COR-L47 (cell line): ENCODE measurements at regions not wholly inside any gene's neighbourhood (a gene's known extent, or its start where the extent isn't known, plus 50 kb on each side); places are given as distances from the start of the nearest gene placed in this dataset.

Experiments
- DNase-seq: peaks from one replicate; lab custom pipeline; 2025; lab: John Stamatoyannopoulos, UW

DNA sequence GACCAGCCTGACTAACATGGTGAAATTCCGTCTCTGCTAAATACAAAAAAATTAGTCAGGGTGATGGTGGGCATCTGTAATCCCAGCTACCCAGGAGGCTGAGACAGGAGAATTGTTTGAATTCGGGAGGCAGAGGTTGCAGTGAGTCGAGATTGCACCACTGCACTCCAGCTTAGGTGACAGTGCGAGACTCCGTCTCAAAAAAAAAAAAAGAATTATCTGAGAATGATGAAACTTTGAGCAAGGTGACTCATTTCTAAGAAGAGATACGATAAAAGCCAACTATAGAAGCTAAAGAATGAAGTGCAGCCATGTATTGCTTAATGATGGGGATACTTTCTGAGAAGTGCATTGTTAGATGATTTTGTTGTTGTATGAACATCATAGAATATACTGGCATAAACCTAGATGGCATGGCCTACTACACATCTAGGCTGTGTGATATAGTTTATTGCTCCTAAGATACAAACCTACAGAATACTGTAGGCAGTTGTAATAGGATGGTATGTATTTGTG lies 64.7 kb downstream of the SNRPE start:
- no peak for DNase-seq

DNA sequence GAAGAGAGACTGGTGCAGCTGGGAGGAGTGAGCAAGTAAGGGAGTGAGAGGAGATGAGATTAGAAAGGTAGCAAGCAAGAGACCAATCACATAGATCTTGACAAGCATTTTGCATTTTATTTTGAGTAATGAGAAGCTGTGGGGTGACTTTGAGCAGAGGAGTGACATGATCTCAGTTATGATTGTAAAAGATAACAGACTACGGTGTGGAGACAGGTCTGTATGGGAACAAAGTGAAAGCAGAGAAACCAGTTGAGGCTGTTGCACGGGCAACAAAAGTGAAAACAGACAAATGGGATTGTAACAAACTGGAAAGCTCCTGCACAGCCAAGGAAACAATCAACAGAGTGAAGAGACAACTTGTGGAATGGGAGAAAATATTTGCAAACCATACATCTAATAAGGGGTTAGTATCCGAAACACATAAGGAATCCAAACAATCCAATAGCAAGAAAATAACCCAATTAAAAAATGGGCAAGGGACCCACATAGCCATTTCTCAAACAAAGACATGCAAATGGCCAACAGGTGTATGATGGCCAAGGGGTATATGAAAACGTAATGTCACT lies 68.4 kb downstream of the SNRPE start:
- DNase-seq, result no peak

GRCh38 chr1:203930342-203930741 lies 68.9 kb downstream of the SNRPE start:
- DNase-seq, result no peak

- no peak for DNase-seq
Observed at GRCh38 chr1:203931953-203932352, 70.6 kb downstream of the SNRPE start.

- no peak for DNase-seq
Observed at GRCh38 chr1:203932556-203932955, 71.2 kb downstream of the SNRPE start.

GRCh38 chr1:203934027-203934426 lies 72.6 kb downstream of the SNRPE start:
- no peak for DNase-seq

- no peak for DNase-seq
Observed at GRCh38 chr1:203934651-203935050, 73.3 kb downstream of the SNRPE start.

DNA sequence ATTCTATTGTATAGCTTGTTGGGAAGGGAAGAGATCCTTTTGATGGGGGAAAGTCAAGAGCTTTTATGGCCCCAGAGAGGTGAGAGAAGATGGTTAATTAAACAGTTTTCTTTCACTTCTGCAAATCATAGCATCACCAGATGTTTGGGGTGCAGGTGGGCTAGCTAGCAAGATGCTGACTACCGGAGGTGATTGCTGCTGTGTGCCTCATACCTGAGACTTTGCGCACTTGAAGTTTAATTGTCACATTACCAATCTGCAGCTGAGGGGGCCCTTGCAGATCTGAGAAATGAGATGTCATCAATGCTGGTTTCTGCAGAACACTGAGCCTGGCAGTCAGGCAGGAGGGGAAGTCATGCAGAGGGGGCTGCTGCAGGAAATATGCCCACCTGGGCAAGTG lies 73.9 kb downstream of the SNRPE start:
- no peak for DNase-seq

- DNase-seq, result no peak
Observed at GRCh38 chr1:203937678-203938330, 76.4 kb downstream of the SNRPE start.

- DNase-seq, result no peak
Observed at GRCh38 chr1:203944651-203945404, 83.4 kb downstream of the SNRPE start.

- no peak for DNase-seq
Observed at GRCh38 chr1:203954293-203954692, 92.9 kb downstream of the SNRPE start.

DNA sequence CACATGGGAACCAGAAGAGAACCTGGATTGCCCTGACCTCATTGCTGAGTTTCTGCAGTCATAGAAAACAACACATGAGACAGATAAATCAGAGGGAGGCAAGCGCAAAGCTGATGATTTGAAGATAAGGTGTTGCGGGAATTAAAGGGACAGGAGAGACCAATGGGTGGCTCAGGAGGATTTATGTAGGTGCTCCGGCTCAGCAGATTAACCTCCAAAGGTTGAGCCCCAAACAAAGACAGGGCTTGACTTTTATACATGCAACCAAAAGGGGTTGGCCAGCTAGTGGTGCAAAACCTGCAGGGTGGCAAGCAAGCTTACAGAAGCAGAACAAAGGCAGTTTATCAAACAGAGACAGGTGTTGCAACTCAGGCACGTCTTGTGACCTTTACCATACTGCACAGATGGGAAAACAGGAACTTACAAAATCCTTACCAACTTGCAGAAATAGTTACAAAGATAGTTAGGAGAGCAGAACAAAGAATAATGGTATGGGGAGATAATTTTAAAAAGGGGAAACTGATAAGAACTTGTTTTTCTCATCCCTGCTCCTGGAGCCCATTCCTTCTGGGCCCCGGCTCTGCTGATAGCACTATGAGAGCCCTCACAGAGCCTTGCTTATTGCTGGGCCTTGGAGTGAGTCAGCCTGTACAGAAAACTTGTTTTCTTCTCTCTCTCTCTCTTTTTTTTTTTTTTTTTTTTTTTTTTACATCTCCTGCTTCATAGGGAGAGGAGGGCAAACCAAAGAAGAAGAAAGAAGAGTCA lies 93.6 kb downstream of the SNRPE start:
- DNase-seq, result no peak

DNA sequence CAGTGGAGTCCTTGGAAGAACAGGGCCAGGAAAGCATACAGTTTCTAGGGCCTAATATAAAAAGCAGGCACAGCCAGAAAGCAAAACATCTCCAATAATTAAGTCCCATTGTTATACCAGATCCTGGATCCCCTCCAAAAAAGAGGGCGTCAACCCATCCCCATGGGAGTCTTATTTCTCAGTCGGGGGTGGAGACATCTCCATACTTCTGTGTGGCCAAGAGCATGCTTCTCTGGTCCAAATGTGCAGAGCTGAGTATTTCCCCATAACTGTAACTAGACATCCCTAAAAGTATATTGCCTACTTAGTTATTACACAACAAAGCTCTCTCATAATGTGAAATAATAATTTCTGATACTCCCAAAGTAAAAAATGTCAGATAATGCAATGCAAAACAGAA lies 104.2 kb upstream of the SOX13 start:
- DNase-seq, result peak; percentile 32

DNA sequence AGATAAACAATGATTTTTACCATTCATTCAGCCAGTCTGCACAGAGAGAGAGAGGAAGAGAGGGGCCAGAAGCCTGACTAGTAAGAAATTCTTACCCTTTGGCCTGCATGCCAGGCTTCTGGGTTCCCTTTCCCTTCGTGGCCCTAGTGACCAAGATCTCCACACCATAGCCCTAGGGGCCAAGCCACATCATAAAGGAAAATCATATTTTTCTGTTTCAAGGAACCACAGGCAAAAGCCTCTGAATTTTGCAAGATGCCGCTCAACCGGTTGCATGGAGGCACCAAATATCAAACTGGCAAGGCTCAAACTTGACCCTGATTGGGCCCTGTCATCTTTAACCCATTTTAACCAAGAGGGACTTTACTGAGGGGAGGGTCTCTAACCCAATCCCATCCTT lies 103.1 kb upstream of the SOX13 start:
- no peak for DNase-seq

DNA sequence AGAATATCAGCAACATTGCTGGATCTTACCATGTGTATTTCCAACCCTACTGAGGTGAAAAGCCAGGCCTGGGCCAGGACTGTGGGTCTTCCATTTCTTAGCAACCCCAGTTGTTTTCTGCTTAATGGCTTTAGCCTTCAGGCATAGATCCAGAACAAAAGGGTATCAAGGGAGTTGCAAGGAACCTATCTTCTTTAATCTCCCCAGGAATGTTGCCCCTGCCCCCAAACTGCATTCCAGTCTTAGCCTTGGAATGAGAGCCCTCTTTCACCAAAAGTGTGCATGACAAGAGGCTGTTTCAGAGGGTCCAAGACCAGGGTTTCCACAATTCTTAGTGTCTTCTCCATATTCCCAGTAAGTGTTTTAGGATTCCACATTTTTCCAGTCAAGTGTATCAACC lies 87.9 kb upstream of the SOX13 start:
- no peak for DNase-seq

DNA sequence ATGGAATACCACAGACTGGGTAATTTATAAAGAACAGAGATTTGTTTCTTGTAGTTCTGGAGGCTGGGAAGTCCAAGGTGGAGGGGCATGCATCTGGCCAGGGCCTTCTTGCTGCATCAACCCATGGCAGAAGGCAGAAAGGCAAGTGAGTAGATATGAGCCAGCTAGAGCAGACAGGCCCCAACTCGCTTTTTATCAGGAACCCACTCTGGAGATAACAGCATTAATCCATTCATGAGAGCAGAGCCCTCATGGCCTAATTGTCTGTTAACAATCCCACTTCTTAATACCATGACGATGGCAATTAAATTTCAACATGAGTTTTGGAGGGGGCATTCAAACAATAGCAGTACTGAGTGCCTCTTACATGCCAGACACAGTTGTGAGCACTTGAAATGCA lies 87.2 kb upstream of the SOX13 start:
- DNase-seq, result no peak

GRCh38 chr1:203986887-203987461 lies 85.9 kb upstream of the SOX13 start:
- DNase-seq, result no peak

DNA sequence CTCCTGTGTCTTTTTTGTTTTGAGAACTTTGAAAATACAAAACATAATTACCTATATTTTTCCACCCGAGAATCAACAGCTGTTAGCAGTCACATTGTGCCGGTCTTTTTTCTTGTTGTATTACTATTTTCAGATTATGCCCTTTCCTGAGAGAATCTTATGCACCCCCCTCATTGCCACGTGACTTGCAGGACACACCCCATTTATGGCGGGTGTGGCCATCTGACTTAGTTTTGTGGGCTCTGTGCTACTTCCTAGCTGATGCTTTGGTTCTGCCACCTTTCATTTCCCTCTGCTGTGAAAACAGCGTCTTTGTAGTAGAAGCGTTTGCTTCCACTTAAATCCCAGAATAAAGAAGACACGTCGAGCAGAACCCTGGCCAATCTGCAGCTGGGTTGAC lies 82.8 kb upstream of the SOX13 start:
- DNase-seq, result no peak

DNA sequence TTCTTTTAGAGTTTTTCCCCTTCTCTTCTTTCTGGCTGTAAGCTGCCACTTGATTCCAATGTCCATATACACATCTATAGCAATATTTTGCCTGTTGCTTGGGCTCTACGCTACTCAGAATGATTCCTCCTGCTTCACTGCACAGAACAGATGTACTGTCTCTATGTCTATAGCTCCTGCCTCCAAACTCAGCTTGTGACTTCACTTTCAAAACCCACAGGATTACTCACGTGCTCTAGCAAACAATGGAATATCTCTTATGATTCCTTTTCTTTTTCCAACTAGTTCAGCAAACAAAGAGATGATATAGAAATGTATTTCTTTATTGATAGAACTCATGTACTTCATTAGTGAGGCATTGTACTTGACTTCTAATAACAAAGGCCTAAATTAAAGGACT lies 80.5 kb upstream of the SOX13 start:
- DNase-seq, result no peak

DNA sequence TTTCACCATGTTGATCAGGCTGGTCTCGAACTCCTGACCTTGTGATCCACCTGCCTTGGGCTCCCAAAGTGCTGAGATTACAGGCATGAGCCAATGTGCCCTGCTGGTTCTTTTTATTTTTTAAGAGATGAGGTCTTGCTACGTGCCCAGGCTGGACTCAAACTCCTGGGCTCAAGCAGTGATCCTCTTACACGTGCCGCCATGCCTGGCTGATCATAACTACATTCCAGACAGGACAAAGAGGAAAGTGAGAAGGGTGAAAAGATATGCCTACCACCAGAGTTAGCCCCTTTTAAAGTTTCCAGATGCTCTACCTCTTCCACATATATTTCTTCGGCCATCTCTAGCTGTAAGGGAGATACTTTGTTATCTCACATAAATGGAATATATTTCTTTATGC lies 79.7 kb upstream of the SOX13 start:
- DNase-seq, result no peak

GRCh38 chr1:203995228-203995627 lies 77.7 kb upstream of the SOX13 start:
- no peak for DNase-seq

DNA sequence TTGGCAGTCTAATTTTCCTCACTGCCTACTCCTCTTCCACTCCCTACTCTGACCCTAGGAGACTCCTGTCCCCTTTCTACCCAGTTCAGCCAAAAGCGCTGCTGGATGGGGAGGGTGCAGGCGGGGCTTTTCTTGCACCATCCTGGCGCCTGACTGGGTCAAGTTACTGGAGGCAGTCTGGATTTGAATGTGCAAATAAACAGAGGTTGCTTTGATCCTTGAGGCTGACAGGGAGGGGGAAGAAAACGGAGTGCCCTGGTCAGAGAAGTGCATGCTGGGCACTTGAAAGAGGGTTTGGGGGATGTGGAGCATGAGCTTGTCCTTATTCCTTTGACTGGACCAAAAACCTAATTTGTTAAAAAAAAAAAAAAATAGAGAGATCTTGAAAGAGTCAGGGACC lies 76.8 kb upstream of the SOX13 start:
- DNase-seq, result peak; percentile 43
